HepG2 (cell line): ENCODE measurements at regions not wholly inside any gene's neighbourhood (a gene's known extent, or its start where the extent isn't known, plus 50 kb on each side); places are given as distances from the start of the nearest gene placed in this dataset.

Experiments
- CAMTA2 ChIP-seq: sonication (generic); formaldehyde crosslinking; IDR thresholded peaks from 2 replicates; pipeline ENCODE4 v1.4.0; 2020; ENCODE audit warnings: mild to moderate bottlenecking, missing genetic modification reagents, borderline replicate concordance
- CREBL2 ChIP-seq: sonication (generic); formaldehyde crosslinking; IDR thresholded peaks from 2 replicates; pipeline ENCODE4 v1.8.1; 2023; ENCODE audit warnings: missing genetic modification reagents, mild to moderate bottlenecking, borderline replicate concordance
- CTCF ChIP-seq: sonication (generic); formaldehyde crosslinking; IDR thresholded peaks from 2 replicates; pipeline ENCODE4 v1.5.0; 2020; ENCODE audit warnings: mild to moderate bottlenecking, missing genetic modification reagents, moderate library complexity
- DNMT1 ChIP-seq: sonication (generic); formaldehyde crosslinking; IDR thresholded peaks from 2 replicates; pipeline ENCODE4 v1.5.1; 2020; ENCODE audit warnings: mild to moderate bottlenecking, missing genetic modification reagents
- HNRNPLL ChIP-seq: fragments of 200-400 bp; formaldehyde crosslinking; IDR thresholded peaks from 2 replicates; pipeline ENCODE4 v1.6.1; 2017; ENCODE audit warnings: mild to moderate bottlenecking, low read depth, low read length; ENCODE audit not compliant: poor library complexity, severe bottlenecking
- NR2C2 ChIP-seq: sonication (generic); formaldehyde crosslinking; IDR thresholded peaks from 2 replicates; pipeline ENCODE4 v1.4.0; 2020; ENCODE audit warnings: missing genetic modification reagents, mild to moderate bottlenecking, moderate library complexity, borderline replicate concordance
- POLR2AphosphoS5 ChIP-seq: IDR thresholded peaks from 2 replicates; pipeline ENCODE4 v1.6.1; 2012; ENCODE audit warnings: low read depth, low read length
- TAF1 ChIP-seq: sonication (generic); formaldehyde crosslinking; IDR thresholded peaks from 2 replicates; pipeline ENCODE4 v1.4.0; 2020; ENCODE audit warnings: missing genetic modification reagents
- TARDBP ChIP-seq: sonication (generic); formaldehyde crosslinking; IDR thresholded peaks from 2 replicates; pipeline ENCODE4 v1.8.0; 2022; ENCODE audit warnings: mild to moderate bottlenecking, missing genetic modification reagents
- UBTF ChIP-seq: sonication (generic); formaldehyde crosslinking; IDR thresholded peaks from 2 replicates; pipeline ENCODE4 v1.4.0; 2020; ENCODE audit warnings: mild to moderate bottlenecking, missing genetic modification reagents
- ZHX1 ChIP-seq: sonication (generic); formaldehyde crosslinking; IDR thresholded peaks from 2 replicates; pipeline ENCODE4 v1.8.1; 2022; ENCODE audit warnings: low read depth, mild to moderate bottlenecking, missing genetic modification reagents
- ZNF232 ChIP-seq: sonication (generic); formaldehyde crosslinking; IDR thresholded peaks from 2 replicates; pipeline ENCODE4 v1.4.0; 2020; ENCODE audit warnings: missing genetic modification reagents, borderline replicate concordance
- ZNF614 ChIP-seq: IDR thresholded peaks from 2 replicates; pipeline ENCODE4 v1.6.1; 2018; ENCODE audit warnings: missing biosample characterization, missing genetic modification reagents, inconsistent platforms, borderline replicate concordance
- ZNF687 ChIP-seq: sonication (generic); formaldehyde crosslinking; IDR thresholded peaks from 2 replicates; pipeline ENCODE4 v1.5.1; 2020; ENCODE audit warnings: mild to moderate bottlenecking, missing genetic modification reagents, moderate library complexity

- TF ChIP-seq ZNF614, result no peak
- TF ChIP-seq DNMT1 (CRISPR knock-in tag), result no peak
- no peak for TF ChIP-seq TARDBP (CRISPR knock-in tag)
- no peak for TF ChIP-seq NR2C2
- TF ChIP-seq HNRNPLL, result no peak
- TF ChIP-seq CTCF (CRISPR knock-in tag), result no peak
- TF ChIP-seq ZHX1 (CRISPR knock-in tag), result no peak
- no peak for TF ChIP-seq CAMTA2
- TF ChIP-seq ZNF687 (CRISPR knock-in tag), result no peak
- no peak for TF ChIP-seq POLR2AphosphoS5
- TF ChIP-seq UBTF (CRISPR knock-in tag), result no peak
- no peak for TF ChIP-seq TAF1 (CRISPR knock-in tag)
- no peak for TF ChIP-seq CREBL2 (CRISPR knock-in tag)
- no peak for TF ChIP-seq ZNF232
Observed at GRCh38 chr5:114859438-114859735, 310.3 kb downstream of the TRIM36 start.
